Muscle layer of colon (tissue), 2 donors: ENCODE measurements at regions not wholly inside any gene's neighbourhood (a gene's known extent, or its start where the extent isn't known, plus 50 kb on each side); places are given as distances from the start of the nearest gene placed in this dataset.

Source experiments
- H3K27ac ChIP-seq: one replicate; pipeline ENCODE4 v1.7.0; 2013; ENCODE audit warnings: low read depth, mild to moderate bottlenecking, low read length, moderate library complexity
- H3K27me3 ChIP-seq, 2 donors: one replicate each; pipeline ENCODE4 v1.7.0; 2013; ENCODE audit warnings: low read length in 2 of 2, mild to moderate bottlenecking in 2 of 2; ENCODE audit not compliant: insufficient read depth in 2 of 2, control insufficient read depth in 1 of 2
- H3K36me3 ChIP-seq: one replicate; pipeline ENCODE4 v1.7.0; 2013; ENCODE audit warnings: mild to moderate bottlenecking, low read length; ENCODE audit not compliant: insufficient read depth
- H3K4me1 ChIP-seq: one replicate; pipeline ENCODE4 v1.7.0; 2013; ENCODE audit warnings: mild to moderate bottlenecking, low read length; ENCODE audit not compliant: insufficient read depth
- H3K4me3 ChIP-seq, 2 donors: one replicate each; pipeline ENCODE4 v1.7.0; 2013; ENCODE audit warnings: low read length in 2 of 2, low read depth in 1 of 2, mild to moderate bottlenecking in 1 of 2, moderate library complexity in 1 of 2
- H3K9ac ChIP-seq: one replicate; pipeline ENCODE4 v1.7.0; 2013; ENCODE audit warnings: low read length
- H3K9me3 ChIP-seq: one replicate; pipeline ENCODE4 v1.7.0; 2013; ENCODE audit warnings: mild to moderate bottlenecking, low read length
- donor health status: abdominal sarcoma.
- donor health status: Adenocarcinoma of cecum.

DNA sequence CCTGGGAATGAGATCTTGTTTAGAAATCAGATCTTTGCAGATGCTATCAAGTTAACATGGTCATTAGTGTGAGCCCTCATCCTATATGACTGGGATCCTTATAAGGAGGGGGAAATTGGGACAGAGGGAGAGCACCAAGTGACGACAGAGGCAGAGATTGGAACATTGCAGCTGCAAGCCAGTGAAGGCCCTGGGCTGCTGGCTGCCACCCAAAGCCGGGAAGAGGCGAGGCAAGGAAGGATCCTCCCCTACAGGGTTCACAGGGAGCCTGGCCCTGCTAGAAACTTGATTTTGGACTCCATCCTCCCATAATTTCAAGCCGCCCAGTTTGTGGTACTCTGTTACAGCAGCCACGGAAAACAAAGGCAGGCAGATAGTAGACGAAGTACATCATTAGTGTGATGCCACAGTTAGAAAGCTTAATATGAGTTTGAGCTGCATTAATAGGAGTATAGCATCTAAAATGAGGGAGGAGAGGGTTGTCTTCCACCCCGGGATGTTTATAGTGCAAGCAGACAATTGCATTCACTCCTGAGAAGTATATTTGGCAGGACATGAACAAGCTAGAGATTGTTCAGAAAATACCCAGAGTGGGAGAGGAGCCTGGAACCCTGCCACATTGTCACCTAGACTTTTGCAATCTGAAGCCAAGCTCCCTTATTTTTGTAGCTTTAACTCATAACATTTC, 56.8 kb upstream of the CLMP start:
- peaks cover 23% of the 10 kb centered on the region for H3K4me1 ChIP-seq
- H3K9ac ChIP-seq: no peak overlapping the region
- H3K4me3 ChIP-seq: no peak overlapping the region
- H3K9me3 ChIP-seq: no peaks in the 10 kb centered on the region
- H3K27ac ChIP-seq: peak overlapping the region; percentile 52
- H3K27me3 ChIP-seq: no peaks in the 10 kb centered on the region
- H3K36me3 ChIP-seq: no peaks in the 10 kb centered on the region

DNA sequence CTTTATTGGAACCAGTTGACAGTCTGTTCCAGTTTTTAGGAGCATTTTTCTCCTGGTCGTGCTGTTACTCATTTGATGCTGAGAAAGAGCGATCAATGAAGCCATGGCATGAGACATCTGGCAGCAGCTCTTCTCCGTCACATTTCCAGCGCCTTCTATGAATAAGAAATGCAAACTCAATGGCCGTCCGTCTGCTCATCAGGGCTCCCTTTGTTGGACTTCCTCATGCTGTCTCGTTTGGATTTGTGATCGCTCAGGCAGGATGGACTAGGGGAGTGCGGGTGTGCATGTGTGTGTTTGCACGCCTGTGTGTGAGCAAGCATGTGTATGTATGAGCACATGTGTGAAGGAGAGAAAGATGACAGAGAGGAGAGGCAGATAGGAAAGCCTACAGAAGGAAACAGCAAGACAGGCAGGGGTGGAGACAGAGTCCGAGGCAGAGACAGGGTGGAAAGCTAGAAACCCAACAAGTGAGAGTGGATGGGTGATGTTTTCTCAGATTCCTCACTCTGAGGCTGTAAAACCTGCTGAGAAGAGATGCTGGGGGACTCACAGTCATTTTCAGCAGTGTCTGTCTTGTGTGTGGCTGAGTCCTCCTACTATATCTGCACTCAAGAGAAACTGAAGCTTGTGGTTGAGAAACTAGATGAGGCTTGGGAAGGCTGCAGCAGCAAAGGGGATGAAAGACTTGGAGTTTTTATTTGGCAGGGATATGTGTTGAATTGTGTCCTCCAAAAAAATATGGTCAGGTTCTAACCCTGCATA, 56.0 kb upstream of the CLMP start:
- Histone ChIP-seq H3K4me3 (no peak overlapping the region), H3K9ac (no peak overlapping the region), H3K27me3 (no peaks in the 10 kb centered on the region), H3K9me3 (no peaks in the 10 kb centered on the region), H3K4me1 (peaks cover 25% of the 10 kb centered on the region), H3K36me3 (no peaks in the 10 kb centered on the region), H3K27ac (peak overlapping the region; percentile 52)

DNA sequence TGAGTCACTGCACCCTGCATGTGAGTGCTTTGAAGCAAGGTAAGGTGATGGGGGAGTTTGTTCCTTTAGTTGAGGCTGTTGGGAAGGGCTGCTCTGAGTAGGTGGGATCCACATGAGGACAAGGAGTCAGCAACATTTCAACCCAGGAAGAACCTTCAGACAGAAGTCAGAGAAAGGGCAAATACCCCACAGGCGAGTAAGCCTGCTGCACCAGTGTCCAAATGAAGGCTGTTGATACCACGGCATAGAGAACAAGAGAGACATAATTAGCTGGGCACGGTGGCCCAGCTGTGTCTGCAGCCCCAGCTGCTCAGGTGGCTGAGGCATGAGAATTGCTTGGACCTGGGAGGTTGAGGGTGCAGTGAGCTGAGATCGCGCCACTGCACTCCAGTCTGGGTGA, 54.3 kb upstream of the CLMP start:
- Histone ChIP-seq H3K9ac (no peak overlapping the region), H3K27ac (no peak overlapping the region), H3K4me1 (peaks cover 25% of the 10 kb centered on the region), H3K9me3 (no peaks in the 10 kb centered on the region), H3K4me3 (no peak overlapping the region), H3K27me3 (no peaks in the 10 kb centered on the region), H3K36me3 (no peaks in the 10 kb centered on the region)

DNA sequence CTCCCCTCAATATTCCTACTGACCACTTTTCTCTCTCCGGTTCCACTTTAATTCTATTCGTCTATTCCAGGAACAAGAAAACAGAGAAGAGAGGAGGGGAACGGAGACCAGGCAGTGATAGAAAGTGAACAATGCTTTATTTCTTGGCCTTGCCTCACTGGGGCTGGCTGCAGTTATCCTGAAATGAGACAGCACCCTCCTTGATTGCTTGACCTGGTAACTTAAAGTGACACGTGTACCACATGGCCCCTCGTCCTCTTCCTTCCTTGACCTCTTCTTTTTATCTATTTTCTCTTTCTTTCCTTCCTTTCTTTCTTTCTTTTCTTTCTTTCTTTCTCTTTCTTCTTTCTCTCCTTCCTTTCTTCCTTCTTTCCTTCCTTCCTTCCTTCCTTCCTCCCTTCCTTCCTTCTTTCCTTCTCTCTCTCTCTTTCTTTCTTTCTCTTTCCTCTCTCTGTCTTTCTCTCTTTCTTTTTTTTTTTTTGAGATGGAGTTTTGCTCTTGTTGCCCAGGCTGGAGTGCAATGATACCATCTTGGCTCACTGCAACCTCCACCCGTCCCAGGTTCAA, 52.8 kb upstream of the CLMP start:
- Histone ChIP-seq H3K27ac (no peak overlapping the region), H3K9ac (no peak overlapping the region)

DNA sequence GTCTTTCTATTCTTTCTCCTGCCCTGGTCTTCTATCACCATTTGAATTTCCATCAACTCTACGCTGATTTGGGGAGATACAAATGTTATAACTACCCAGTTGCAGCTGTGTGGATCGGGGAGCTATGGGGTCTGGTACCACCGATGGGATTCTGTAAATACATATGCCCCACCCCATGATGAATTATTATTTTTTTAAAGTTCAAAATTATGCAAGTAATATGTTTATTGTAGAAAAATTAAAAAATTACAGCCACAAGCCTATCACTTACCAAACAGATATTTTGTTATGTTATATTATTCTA, 52.4 kb upstream of the CLMP start:
- H3K27ac ChIP-seq: no peak overlapping the region
- no peaks in the 10 kb centered on the region for H3K27me3 ChIP-seq
- H3K4me1 ChIP-seq: peaks cover 23% of the 10 kb centered on the region
- no peak overlapping the region for H3K9ac ChIP-seq
- no peak overlapping the region for H3K4me3 ChIP-seq
- no peaks in the 10 kb centered on the region for H3K9me3 ChIP-seq
- no peaks in the 10 kb centered on the region for H3K36me3 ChIP-seq

More for the DNA sequence above, 52.8 kb upstream of the CLMP start:
- Histone ChIP-seq H3K36me3 (no peaks in the 10 kb centered on the region), H3K4me1 (peaks cover 25% of the 10 kb centered on the region), H3K9me3 (no peaks in the 10 kb centered on the region), H3K4me3 (no peak overlapping the region), H3K27me3 (no peaks in the 10 kb centered on the region)

DNA sequence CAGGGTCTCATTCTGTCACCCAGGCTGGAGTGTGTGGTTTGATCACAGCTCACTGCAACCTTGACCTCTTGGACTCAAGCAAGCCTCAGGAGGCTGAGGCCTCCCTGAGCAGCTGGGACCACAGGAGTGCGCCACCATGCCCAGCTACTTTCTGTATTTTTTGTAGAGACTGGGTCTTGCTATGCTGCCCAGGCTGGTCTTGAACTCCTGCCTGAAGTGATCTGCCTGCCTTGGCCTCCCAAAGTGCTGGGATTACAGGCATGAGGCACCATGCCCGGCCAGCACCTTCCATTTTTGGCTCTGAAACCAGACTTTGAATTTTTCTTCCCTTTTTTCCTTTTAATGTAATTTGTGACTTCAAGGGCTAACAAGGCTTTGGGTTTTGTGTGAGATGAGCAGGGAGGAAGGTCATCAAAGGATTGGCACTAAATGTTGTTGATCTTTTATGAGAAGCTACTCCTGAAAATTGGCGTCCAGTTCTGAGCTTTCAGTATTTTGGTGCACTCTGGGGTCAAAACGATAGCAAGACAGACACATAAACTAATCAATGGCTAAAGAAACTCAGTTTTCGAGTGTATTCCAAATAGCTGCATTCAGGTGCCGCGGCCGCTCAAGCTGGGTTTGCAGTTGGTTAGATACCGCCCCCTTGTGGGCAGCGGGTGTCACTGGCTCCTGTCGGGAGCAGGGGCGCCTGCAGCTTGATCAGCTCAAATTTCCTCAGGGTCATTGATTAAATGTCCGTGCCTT, 51.9 kb upstream of the CLMP start:
- no peak overlapping the region for H3K4me3 ChIP-seq

DNA sequence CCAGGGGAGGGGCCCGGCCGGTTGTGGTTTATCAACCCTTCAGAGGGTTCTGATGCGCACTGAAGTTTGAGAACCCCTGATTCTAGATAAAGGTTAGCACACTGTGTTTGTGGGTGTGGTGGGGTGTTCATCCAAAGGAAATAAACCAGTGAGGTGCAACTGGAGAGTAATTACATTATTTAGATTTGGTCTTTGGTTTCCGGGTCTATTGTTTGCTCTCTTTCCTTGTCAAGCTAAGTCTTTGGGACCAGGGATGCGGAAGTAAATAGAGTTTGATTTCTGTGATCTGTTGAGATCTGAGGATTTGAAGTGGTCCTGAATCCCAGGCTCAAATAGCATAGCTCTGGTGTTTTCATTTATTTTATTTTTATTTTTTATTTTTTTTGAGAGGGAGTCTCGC, 50.5 kb upstream of the CLMP start:
- H3K27me3 ChIP-seq: no peaks in the 10 kb centered on the region
- no peaks in the 10 kb centered on the region for H3K36me3 ChIP-seq
- no peaks in the 10 kb centered on the region for H3K9me3 ChIP-seq
- H3K9ac ChIP-seq: no peak overlapping the region
- no peak overlapping the region for H3K27ac ChIP-seq
- no peak overlapping the region for H3K4me3 ChIP-seq
- peaks cover 18% of the 10 kb centered on the region for H3K4me1 ChIP-seq

More for the DNA sequence above, 51.9 kb upstream of the CLMP start:
- Histone ChIP-seq H3K27me3 (no peaks in the 10 kb centered on the region), H3K9me3 (no peaks in the 10 kb centered on the region), H3K27ac (no peak overlapping the region), H3K9ac (no peak overlapping the region), H3K4me1 (peaks cover 18% of the 10 kb centered on the region), H3K36me3 (no peaks in the 10 kb centered on the region)
